Hematopoietic multipotent progenitor cell treated with erythropoietin and hydrocortisone succinate and interleukin-3 and kit ligand, for 8 days (in vitro differentiated cells): ENCODE measurements at regions not wholly inside any gene's neighbourhood (a gene's known extent, or its start where the extent isn't known, plus 50 kb on each side); places are given as distances from the start of the nearest gene placed in this dataset.
A peak's percentile ranks its signal among the peaks of the same experiment; 100 is the strongest.

Experiments
- DNase-seq: peaks from one replicate; pipeline ENCODE4 v3.0.0-alpha.2; 2015

- no peak for DNase-seq
These were observed 1246.6 kb upstream of the LRRTM1 start for GRCh38 chr2:81551040-81551634.

GRCh38 chr2:81550277-81550676, 1245.7 kb upstream of the LRRTM1 start:
- DNase-seq = no peak

GRCh38 chr2:81549646-81550045, 1245.1 kb upstream of the LRRTM1 start:
- no peak for DNase-seq

GRCh38 chr2:81545626-81546025, 1241.1 kb upstream of the LRRTM1 start:
- no peak for DNase-seq

GRCh38 chr2:81542119-81542518, 1237.6 kb upstream of the LRRTM1 start:
- no peak for DNase-seq

- no peak for DNase-seq
These were observed 1225.4 kb upstream of the LRRTM1 start for GRCh38 chr2:81529944-81530343.

GRCh38 chr2:81528852-81529480, 1224.4 kb upstream of the LRRTM1 start:
- DNase-seq = no peak

GRCh38 chr2:81523344-81523743, 1218.8 kb upstream of the LRRTM1 start:
- DNase-seq = no peak

- DNase-seq = no peak
These were observed 1208.8 kb upstream of the LRRTM1 start for GRCh38 chr2:81513328-81513727.

GRCh38 chr2:81505586-81505985, 1201.0 kb upstream of the LRRTM1 start:
- DNase-seq = no peak

GRCh38 chr2:81495556-81495955, 1191.0 kb upstream of the LRRTM1 start:
- no peak for DNase-seq

GRCh38 chr2:81483254-81483653, 1178.7 kb upstream of the LRRTM1 start:
- DNase-seq = no peak

- DNase-seq = no peak
These were observed 1177.4 kb upstream of the LRRTM1 start for GRCh38 chr2:81481994-81482368.

GRCh38 chr2:81481242-81481993, 1176.9 kb upstream of the LRRTM1 start:
- no peak for DNase-seq

- DNase-seq = no peak
These were observed 1162.5 kb upstream of the LRRTM1 start for GRCh38 chr2:81467096-81467495.

- no peak for DNase-seq
These were observed 1157.9 kb upstream of the LRRTM1 start for GRCh38 chr2:81462420-81462819.

GRCh38 chr2:81445176-81445575, 1140.6 kb upstream of the LRRTM1 start:
- no peak for DNase-seq

GRCh38 chr2:81437456-81438000, 1133.0 kb upstream of the LRRTM1 start:
- DNase-seq = no peak

- no peak for DNase-seq
These were observed 1131.7 kb upstream of the LRRTM1 start for GRCh38 chr2:81436256-81436655.

- no peak for DNase-seq
These were observed 1108.1 kb upstream of the LRRTM1 start for GRCh38 chr2:81412681-81413080.

GRCh38 chr2:81403508-81403907, 1099.0 kb upstream of the LRRTM1 start:
- DNase-seq = no peak

GRCh38 chr2:81396417-81397019, 1092.0 kb upstream of the LRRTM1 start:
- no peak for DNase-seq

GRCh38 chr2:81395746-81396145, 1091.2 kb upstream of the LRRTM1 start:
- no peak for DNase-seq

- DNase-seq = peak; percentile 15
These were observed 1084.7 kb upstream of the LRRTM1 start for GRCh38 chr2:81389203-81389602.
